Caco-2 (cell line): ENCODE measurements at regions not wholly inside any gene's neighbourhood (a gene's known extent, or its start where the extent isn't known, plus 50 kb on each side); places are given as distances from the start of the nearest gene placed in this dataset.

ENCODE experiments used
- BruUV-seq: library from RNA; stranded (reverse); fragments of 400-500 nt; replicated peaks from 2 replicates; lab custom pipeline; 2021; lab: Mats Ljungman, UMichigan
- CTCF ChIA-PET: fragments of 300-600 bp; sonication (Branson Sonifier 250); formaldehyde crosslinking; loops from one replicate; lab custom pipeline; 2022; ENCODE audit warnings: antibody characterized with exemption; lab: Charles Lee
- POLR2A ChIA-PET: fragments of 300-600 bp; sonication (Branson Sonifier 250); formaldehyde crosslinking; loops from one replicate; lab custom pipeline; 2022; ENCODE audit warnings: antibody characterized with exemption; lab: Charles Lee
- DNase-seq, 2 experiments: peaks; one replicate each; pipeline versions ENCODE4 v3.0.0 to v3.0.0-alpha.2; 2020 to 2022
- H3K27me3 ChIP-seq: replicated peaks from 2 replicates; pipeline ENCODE4 v1.6.0; 2011; ENCODE audit warnings: low read length; ENCODE audit not compliant: control insufficient read depth, insufficient read depth
- H3K36me3 ChIP-seq: 2 replicates; pipeline ENCODE4 v1.5.1; 2011; ENCODE audit warnings: low read length; ENCODE audit not compliant: control insufficient read depth, insufficient read depth
- H3K4me1 ChIP-seq: fragments of 250-450 bp; sonication (Bioruptor Pico); 2 replicates; pipeline ENCODE4 v1.5.1; 2020; ENCODE audit warnings: mild to moderate bottlenecking
- H3K4me3 ChIP-seq: 2 replicates; pipeline ENCODE4 v1.5.1; 2011; ENCODE audit warnings: low read depth, mild to moderate bottlenecking, control low read depth, low read length
- H3K9me3 ChIP-seq: fragments of 250-450 bp; sonication (Bioruptor Pico); 2 replicates; pipeline ENCODE4 v1.5.1; 2020; ENCODE audit warnings: mild to moderate bottlenecking, moderate library complexity
- H3K27ac Mint-ChIP-seq: one replicate; pipeline ENCODE4 v1.8.0; 2022; ENCODE audit warnings: mixed read lengths; ENCODE audit not compliant: unreplicated experiment
- H3K27me3 Mint-ChIP-seq: one replicate; pipeline ENCODE4 v1.8.0; 2022; ENCODE audit warnings: mixed read lengths; ENCODE audit not compliant: insufficient read depth, unreplicated experiment
- H3K36me3 Mint-ChIP-seq: one replicate; pipeline ENCODE4 v1.8.0; 2022; ENCODE audit warnings: mild to moderate bottlenecking, mixed read lengths; ENCODE audit not compliant: insufficient read depth, unreplicated experiment
- H3K4me1 Mint-ChIP-seq: one replicate; pipeline ENCODE4 v1.8.0; 2022; ENCODE audit warnings: low read depth, mixed read lengths; ENCODE audit not compliant: unreplicated experiment
- H3K4me3 Mint-ChIP-seq: one replicate; pipeline ENCODE4 v1.8.0; 2022; ENCODE audit warnings: mild to moderate bottlenecking, moderate library complexity, mixed read lengths; ENCODE audit not compliant: unreplicated experiment
- H3K9me3 Mint-ChIP-seq: one replicate; pipeline ENCODE4 v1.8.0; 2022; ENCODE audit warnings: mixed read lengths; ENCODE audit not compliant: unreplicated experiment
- intact Hi-C: fragments of 100-400 bp; cut with micrococcal nuclease; formaldehyde crosslinking; loops from one replicate; pipeline ENCODE4 v1.10.0; 2022; ENCODE audit not compliant: unreplicated experiment
- TF ChIP-seq, protein P1 (sequence below), 2 experiments: fragments of 200-600 bp in 1 of 2; IDR thresholded peaks; 1 replicate in 1 of 2; 2 replicates in 1 of 2; pipeline versions ENCODE4 v1.5.1 to v1.8.0; 2011 to 2022; ENCODE audit warnings: antibody characterized with exemption in 1 of 2, control low read depth in 1 of 2, inconsistent platforms in 1 of 2, low read depth in 1 of 2, low read length in 1 of 2, mild to moderate bottlenecking in 1 of 2, moderate library complexity in 1 of 2; ENCODE audit not compliant: insufficient read depth in 1 of 2, severe bottlenecking in 1 of 2, unreplicated experiment in 1 of 2

DNA sequence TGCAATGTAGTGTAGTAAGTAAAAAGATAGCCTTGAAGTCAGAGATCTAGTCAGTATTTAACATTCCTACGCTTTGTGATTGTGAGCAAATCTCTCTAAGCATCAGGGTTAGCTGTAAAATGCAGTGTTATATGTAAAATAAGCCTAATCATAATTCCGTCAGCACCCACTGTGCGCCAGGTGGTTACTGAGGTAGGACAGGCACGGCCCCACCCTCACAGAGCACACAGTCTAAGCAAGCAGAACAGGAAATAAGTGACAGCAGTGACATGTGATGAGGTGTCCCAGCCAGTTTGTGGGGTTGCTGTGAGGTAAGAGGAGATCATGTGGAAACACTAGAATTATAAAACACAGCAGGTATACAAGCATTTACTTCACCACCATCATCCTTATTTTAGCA lies 267.1 kb downstream of the ICOS start:
- Mint-ChIP-seq H3K4me3 (no peak overlapping the region), H3K9me3 (no peaks in the 10 kb centered on the region), H3K4me1 (no peaks in the 10 kb centered on the region), H3K27ac (no peak overlapping the region), H3K36me3 (no peaks in the 10 kb centered on the region), H3K27me3 (peaks cover 9% of the 10 kb centered on the region)
- POLR2A ChIA-PET, result no interaction called here
- DNase-seq, result no peak
- Histone ChIP-seq H3K4me1 (no peaks in the 10 kb centered on the region), H3K4me3 (no peak overlapping the region), H3K9me3 (no peaks in the 10 kb centered on the region), H3K36me3 (no peaks in the 10 kb centered on the region), H3K27me3 (peaks cover 2% of the 10 kb centered on the region; the same call in 1 of the 2 replicates)
- no TSS peak for BruUV-seq
- TF ChIP-seq, protein P1, sequence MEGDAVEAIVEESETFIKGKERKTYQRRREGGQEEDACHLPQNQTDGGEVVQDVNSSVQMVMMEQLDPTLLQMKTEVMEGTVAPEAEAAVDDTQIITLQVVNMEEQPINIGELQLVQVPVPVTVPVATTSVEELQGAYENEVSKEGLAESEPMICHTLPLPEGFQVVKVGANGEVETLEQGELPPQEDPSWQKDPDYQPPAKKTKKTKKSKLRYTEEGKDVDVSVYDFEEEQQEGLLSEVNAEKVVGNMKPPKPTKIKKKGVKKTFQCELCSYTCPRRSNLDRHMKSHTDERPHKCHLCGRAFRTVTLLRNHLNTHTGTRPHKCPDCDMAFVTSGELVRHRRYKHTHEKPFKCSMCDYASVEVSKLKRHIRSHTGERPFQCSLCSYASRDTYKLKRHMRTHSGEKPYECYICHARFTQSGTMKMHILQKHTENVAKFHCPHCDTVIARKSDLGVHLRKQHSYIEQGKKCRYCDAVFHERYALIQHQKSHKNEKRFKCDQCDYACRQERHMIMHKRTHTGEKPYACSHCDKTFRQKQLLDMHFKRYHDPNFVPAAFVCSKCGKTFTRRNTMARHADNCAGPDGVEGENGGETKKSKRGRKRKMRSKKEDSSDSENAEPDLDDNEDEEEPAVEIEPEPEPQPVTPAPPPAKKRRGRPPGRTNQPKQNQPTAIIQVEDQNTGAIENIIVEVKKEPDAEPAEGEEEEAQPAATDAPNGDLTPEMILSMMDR (IDR thresholded peaks at IDR 0.05; ENCODE audit: insufficient read depth in 1 of 2, low read depth in 1 of 2, low read length in 1 of 2, severe bottlenecking in 1 of 2, unreplicated experiment in 1 of 2), result no peak
- intact Hi-C loops, result no loop called here
- CTCF ChIA-PET, result no interaction called here

DNA sequence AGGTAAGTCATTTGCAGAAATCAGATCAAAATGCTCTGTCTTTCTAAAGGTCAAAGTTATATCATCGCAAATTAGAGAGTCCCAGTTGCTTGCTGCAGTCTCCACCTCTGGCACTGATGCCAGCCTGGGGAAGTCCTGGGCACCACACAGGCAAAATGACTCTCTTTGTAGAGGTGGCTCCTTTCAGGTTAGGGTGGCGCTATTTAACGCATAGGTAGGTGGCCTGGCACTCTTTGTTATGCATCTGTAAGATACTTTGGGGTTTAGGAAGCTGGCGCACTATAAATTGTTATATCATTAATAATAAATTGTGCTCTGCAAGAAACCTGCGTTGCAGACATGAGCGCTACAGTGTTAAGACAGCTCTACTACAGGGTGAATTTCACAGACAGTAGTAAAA lies 268.5 kb downstream of the ICOS start:
- H3K4me1 Mint-ChIP-seq, result no peaks in the 10 kb centered on the region
- Histone ChIP-seq H3K4me3 (no peak overlapping the region), H3K9me3 (no peaks in the 10 kb centered on the region), H3K4me1 (no peaks in the 10 kb centered on the region), H3K36me3 (no peaks in the 10 kb centered on the region), H3K27me3 (peaks cover 2% of the 10 kb centered on the region; the same call in 1 of the 2 replicates)
- no peaks in the 10 kb centered on the region for H3K9me3 Mint-ChIP-seq
- H3K4me3 Mint-ChIP-seq, result no peak overlapping the region
- H3K27ac Mint-ChIP-seq, result no peak overlapping the region
- no TSS peak for BruUV-seq
- DNase-seq, result no peak
- intact Hi-C loops, result no loop called here
- TF ChIP-seq, protein P1 (IDR thresholded peaks at IDR 0.05; ENCODE audit: insufficient read depth in 1 of 2, low read depth in 1 of 2, low read length in 1 of 2, severe bottlenecking in 1 of 2, unreplicated experiment in 1 of 2), result no peak
- no peaks in the 10 kb centered on the region for H3K36me3 Mint-ChIP-seq
- CTCF ChIA-PET, result no interaction called here
- POLR2A ChIA-PET, result no interaction called here
- peaks cover 9% of the 10 kb centered on the region for H3K27me3 Mint-ChIP-seq

DNA sequence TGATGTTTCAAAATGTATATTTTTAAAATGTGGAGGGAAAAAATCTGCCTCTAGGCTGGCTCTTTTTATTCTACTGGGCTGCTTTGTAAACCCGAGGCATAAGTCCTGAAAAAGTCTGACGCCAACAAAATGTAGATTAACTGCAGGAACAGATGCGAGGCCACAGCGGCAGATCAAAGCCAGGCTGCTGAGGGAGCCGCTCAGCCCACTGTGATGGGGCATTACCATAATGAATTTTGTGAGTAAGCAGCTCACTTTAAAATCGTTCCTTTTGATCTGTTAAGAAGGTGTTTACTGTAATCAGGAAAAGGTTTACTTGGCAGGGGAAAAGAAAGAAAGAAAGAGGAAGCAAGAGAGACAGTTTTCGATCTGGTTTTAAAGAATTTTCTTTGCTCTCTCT lies 269.0 kb downstream of the ICOS start:
- Mint-ChIP-seq H3K36me3 (no peaks in the 10 kb centered on the region), H3K4me1 (no peaks in the 10 kb centered on the region), H3K9me3 (no peaks in the 10 kb centered on the region), H3K4me3 (no peak overlapping the region), H3K27me3 (peaks cover 9% of the 10 kb centered on the region), H3K27ac (no peak overlapping the region)
- BruUV-seq, result no TSS peak
- no peaks in the 10 kb centered on the region for H3K4me1 ChIP-seq
- H3K36me3 ChIP-seq, result no peaks in the 10 kb centered on the region
- ChIA-PET POLR2A (no interaction called here), CTCF (no interaction called here)
- TF ChIP-seq, protein P1 (IDR thresholded peaks at IDR 0.05; ENCODE audit: insufficient read depth in 1 of 2, low read depth in 1 of 2, low read length in 1 of 2, severe bottlenecking in 1 of 2, unreplicated experiment in 1 of 2), result no peak
- H3K9me3 ChIP-seq, result no peaks in the 10 kb centered on the region
- H3K4me3 ChIP-seq, result no peak overlapping the region
- peaks cover 2% of the 10 kb centered on the region; the same call in 1 of the 2 replicates for H3K27me3 ChIP-seq
- no peak for DNase-seq
- intact Hi-C loops, result no loop called here
